ENCODE measurements at regions not wholly inside any gene's neighbourhood (a gene's known extent, or its start where the extent isn't known, plus 50 kb on each side); places are given as distances from the start of the nearest gene placed in this dataset.

DNA sequence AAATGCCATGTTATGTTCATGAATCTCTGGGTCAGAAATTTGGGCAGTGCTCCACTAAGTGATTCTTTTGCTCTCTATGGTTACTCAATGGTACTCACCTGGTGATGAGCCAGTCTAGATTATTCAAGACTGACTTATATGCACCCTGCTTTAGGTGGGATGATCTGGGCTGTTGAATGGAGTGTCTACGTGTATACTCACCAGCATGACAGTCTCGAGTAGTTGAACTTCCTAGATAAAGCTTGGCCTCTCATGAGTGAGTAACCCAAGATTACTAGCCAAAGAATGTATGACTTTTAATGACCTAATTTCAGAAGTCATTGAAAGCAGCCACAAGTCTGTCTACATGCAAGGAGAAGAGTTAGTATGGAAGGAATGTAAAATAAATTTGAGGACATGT lies 77.5 kb upstream of the CADM2 start (continued):
- TF ChIP-seq ZNF518B (CRISPR knock-in tag; IDR thresholded peaks at IDR 0.05) (no peak), KDM1A (IDR thresholded peaks at IDR 0.05) (no peak)
- TF ChIP-seq, protein P1, sequence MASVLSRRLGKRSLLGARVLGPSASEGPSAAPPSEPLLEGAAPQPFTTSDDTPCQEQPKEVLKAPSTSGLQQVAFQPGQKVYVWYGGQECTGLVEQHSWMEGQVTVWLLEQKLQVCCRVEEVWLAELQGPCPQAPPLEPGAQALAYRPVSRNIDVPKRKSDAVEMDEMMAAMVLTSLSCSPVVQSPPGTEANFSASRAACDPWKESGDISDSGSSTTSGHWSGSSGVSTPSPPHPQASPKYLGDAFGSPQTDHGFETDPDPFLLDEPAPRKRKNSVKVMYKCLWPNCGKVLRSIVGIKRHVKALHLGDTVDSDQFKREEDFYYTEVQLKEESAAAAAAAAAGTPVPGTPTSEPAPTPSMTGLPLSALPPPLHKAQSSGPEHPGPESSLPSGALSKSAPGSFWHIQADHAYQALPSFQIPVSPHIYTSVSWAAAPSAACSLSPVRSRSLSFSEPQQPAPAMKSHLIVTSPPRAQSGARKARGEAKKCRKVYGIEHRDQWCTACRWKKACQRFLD (CRISPR knock-in tag; IDR thresholded peaks at IDR 0.05): no peak

DNA sequence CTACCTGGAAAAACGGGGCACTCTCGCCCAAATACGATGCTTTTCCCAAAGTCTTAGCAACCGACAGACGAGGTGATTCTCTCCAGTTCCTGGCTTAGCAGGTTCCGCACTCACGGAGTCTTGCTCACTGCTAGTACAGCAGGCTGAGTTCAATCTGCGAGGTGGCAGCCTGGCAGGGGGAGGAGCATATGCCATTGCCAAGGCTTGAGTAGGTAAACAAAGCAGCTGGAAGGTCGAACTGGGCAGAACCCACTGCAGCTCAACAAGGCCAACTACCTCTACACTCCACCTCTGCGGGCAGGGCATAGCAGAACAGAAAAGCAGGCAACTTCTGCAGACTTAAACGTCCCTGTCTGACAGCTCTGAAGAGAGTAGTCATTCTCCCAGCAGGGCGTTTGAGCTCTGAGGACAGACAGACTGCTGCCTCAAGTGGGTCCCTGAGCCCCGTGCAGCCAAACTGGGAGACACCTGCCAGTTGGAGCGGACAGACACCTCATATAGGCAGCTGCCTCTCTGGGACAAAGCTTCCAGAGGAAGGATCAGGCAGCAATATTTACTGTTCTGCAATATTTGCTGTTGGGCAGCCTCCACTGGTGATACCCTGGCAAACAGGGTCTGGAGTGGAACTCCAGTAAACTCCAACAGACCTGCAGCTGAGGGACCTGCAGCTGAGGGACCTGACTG lies 73.4 kb upstream of the CADM2 start:
- Histone ChIP-seq H3K9me3 (replicated peaks; ENCODE audit: control insufficient read depth, insufficient read depth, low read depth, low read length) (no peaks in the 10 kb centered on the region), H3K9me1 (ENCODE audit: control insufficient read depth, insufficient read depth, low read length) (no peaks in the 10 kb centered on the region), H3K4me1 (replicated peaks in 1 of 2; ENCODE audit: control insufficient read depth in 2 of 2, insufficient read depth in 2 of 2, low read length in 2 of 2) (no peaks in the 10 kb centered on the region), H3K27me3 (ENCODE audit: control insufficient read depth in 2 of 2, insufficient read depth in 2 of 2, low read length in 2 of 2) (no peaks in the 10 kb centered on the region), H3K9ac (ENCODE audit: insufficient read depth in 1 of 2, low read depth in 2 of 2, low read length in 2 of 2) (no peak overlapping the region), H4K20me1 (replicated peaks; ENCODE audit: control insufficient read depth, insufficient read depth, low read length) (no peaks in the 10 kb centered on the region), H3K36me3 (ENCODE audit: control insufficient read depth, insufficient read depth, low read length) (no peaks in the 10 kb centered on the region), H3K79me2 (ENCODE audit: control insufficient read depth, insufficient read depth, low read length) (no peaks in the 10 kb centered on the region), H3K27ac (ENCODE audit: extremely low read depth, low read depth, low read length) (no peak overlapping the region), H3K4me3 (no peak overlapping the region), H3K4me2 (ENCODE audit: insufficient read depth, low read length) (no peak overlapping the region), H2AFZ (ENCODE audit: low read depth, low read length) (no peak overlapping the region)
- no peak for FAIRE-seq
- no peak for DNase-seq (ENCODE audit: extremely low read depth in 1 of 4, low spot score in 3 of 4)
- BruUV-seq (replicated peaks): no TSS peak
- ChIA-PET CTCF (ENCODE audit: low intra/inter-chr PET ratio) (no interaction called here), POLR2A (no interaction called here)
- ATAC-seq: no peak
- in situ Hi-C loops (cut with MboI) (no loop called here), intact Hi-C loops (cut with micrococcal nuclease) (no loop called here)
- 1% methylated on average over 12 of the region's 14 CpGs for WGBS (ENCODE audit: insufficient coverage, low coverage, missing lambda C conversion rate)
- TF ChIP-seq ZNF445 (CRISPR knock-in tag; IDR thresholded peaks at IDR 0.05; ENCODE audit: low read depth) (no peak), ZNF436 (CRISPR knock-in tag; IDR thresholded peaks at IDR 0.05) (no peak), ZNF165 (CRISPR knock-in tag; IDR thresholded peaks at IDR 0.05; ENCODE audit: borderline replicate concordance) (no peak), ZNF592 (IDR thresholded peaks at IDR 0.05) (no peak), ZBTB7A (IDR thresholded peaks at IDR 0.05; ENCODE audit: borderline replicate concordance, control insufficient read depth, low read depth, low read length) (no peak), ZNF551 (CRISPR knock-in tag; IDR thresholded peaks at IDR 0.05) (no peak), GTF2B (IDR thresholded peaks at IDR 0.05; ENCODE audit: extremely low read depth, insufficient read length) (no peak)
